HG03469 (cell line): ENCODE measurements at regions not wholly inside any gene's neighbourhood (a gene's known extent, or its start where the extent isn't known, plus 50 kb on each side); places are given as distances from the start of the nearest gene placed in this dataset.
"Not testable (repeated sequence)": the region's sequence is repeated elsewhere in the genome, so short reads cannot be mapped to it uniquely, and the experiment has no call there.

Experiments used
- ATAC-seq: cut with Tn5 transposase; IDR thresholded peaks from one replicate; pipeline ENCODE4 v1.9.1; 2021; ENCODE audit warnings: mild to moderate bottlenecking, moderate library complexity, moderate number of reproducible peaks; ENCODE audit not compliant: unreplicated experiment

GRCh38 chr3:101913168-101913567, 63.9 kb downstream of the NFKBIZ start:
- no peak for ATAC-seq

GRCh38 chr3:101917761-101918160, 68.4 kb downstream of the NFKBIZ start:
- ATAC-seq: not testable (repeated sequence)

- ATAC-seq: not testable (repeated sequence)
Measured at GRCh38 chr3:101922151-101922725, 72.9 kb downstream of the NFKBIZ start.

- ATAC-seq: not testable (repeated sequence)
Measured at GRCh38 chr3:101924621-101925020, 75.3 kb downstream of the NFKBIZ start.

- not testable (repeated sequence) for ATAC-seq
Measured at GRCh38 chr3:101925124-101925523, 75.8 kb downstream of the NFKBIZ start.

- ATAC-seq: no peak
Measured at GRCh38 chr3:101925564-101925963, 76.2 kb downstream of the NFKBIZ start.

- ATAC-seq: no peak
Measured at GRCh38 chr3:101926594-101927105, 77.3 kb downstream of the NFKBIZ start.

GRCh38 chr3:101928890-101929289, 79.6 kb downstream of the NFKBIZ start:
- ATAC-seq: no peak

GRCh38 chr3:101931081-101931480, 81.8 kb downstream of the NFKBIZ start:
- ATAC-seq: no peak

- ATAC-seq: no peak
Measured at GRCh38 chr3:101932326-101933068, 83.2 kb downstream of the NFKBIZ start.

GRCh38 chr3:101936419-101937356, 87.4 kb downstream of the NFKBIZ start:
- peak; percentile 90 for ATAC-seq

GRCh38 chr3:101938262-101938847, 89.0 kb downstream of the NFKBIZ start:
- peak; percentile 39 for ATAC-seq

GRCh38 chr3:101939361-101940049, 90.2 kb downstream of the NFKBIZ start:
- ATAC-seq: no peak

GRCh38 chr3:101940521-101941317, 91.4 kb downstream of the NFKBIZ start:
- no peak for ATAC-seq

- no peak for ATAC-seq
Measured at GRCh38 chr3:101941318-101942040, 92.2 kb downstream of the NFKBIZ start.

GRCh38 chr3:101942356-101942755, 93.0 kb downstream of the NFKBIZ start:
- no peak for ATAC-seq

- ATAC-seq: no peak
Measured at GRCh38 chr3:101943029-101943428, 93.7 kb downstream of the NFKBIZ start.

GRCh38 chr3:101944308-101944707, 95.0 kb downstream of the NFKBIZ start:
- ATAC-seq: no peak

- no peak for ATAC-seq
Measured at GRCh38 chr3:101945980-101946379, 96.7 kb downstream of the NFKBIZ start.
